BE2C (cell line): ENCODE measurements at regions not wholly inside any gene's neighbourhood (a gene's known extent, or its start where the extent isn't known, plus 50 kb on each side); places are given as distances from the start of the nearest gene placed in this dataset.

Experiments
- DNase-seq: peaks from one replicate; pipeline ENCODE4 v3.0.0-alpha.2; 2020
- H3K27me3 ChIP-seq: fragments of 250-450 bp; sonication (Bioruptor Pico); 2 replicates; pipeline ENCODE4 v1.5.1; 2020; ENCODE audit warnings: mild to moderate bottlenecking
- H3K36me3 ChIP-seq: fragments of 250-450 bp; sonication (Bioruptor Pico); 2 replicates; pipeline ENCODE4 v1.5.1; 2020; ENCODE audit warnings: mild to moderate bottlenecking
- H3K4me1 ChIP-seq: fragments of 250-450 bp; sonication (Bioruptor Pico); 2 replicates; pipeline ENCODE4 v1.5.1; 2020
- H3K4me3 ChIP-seq: 2 replicates; pipeline ENCODE4 v1.5.1; 2011; ENCODE audit warnings: low read depth, low read length
- H3K9me3 ChIP-seq: fragments of 250-450 bp; sonication (Bioruptor Pico); 2 replicates; pipeline ENCODE4 v1.5.1; 2020
- TF ChIP-seq, protein P1 (sequence below): IDR thresholded peaks from 2 replicates; pipeline ENCODE4 v1.5.1; 2012; ENCODE audit warnings: mild to moderate bottlenecking, low read depth, low read length

DNA sequence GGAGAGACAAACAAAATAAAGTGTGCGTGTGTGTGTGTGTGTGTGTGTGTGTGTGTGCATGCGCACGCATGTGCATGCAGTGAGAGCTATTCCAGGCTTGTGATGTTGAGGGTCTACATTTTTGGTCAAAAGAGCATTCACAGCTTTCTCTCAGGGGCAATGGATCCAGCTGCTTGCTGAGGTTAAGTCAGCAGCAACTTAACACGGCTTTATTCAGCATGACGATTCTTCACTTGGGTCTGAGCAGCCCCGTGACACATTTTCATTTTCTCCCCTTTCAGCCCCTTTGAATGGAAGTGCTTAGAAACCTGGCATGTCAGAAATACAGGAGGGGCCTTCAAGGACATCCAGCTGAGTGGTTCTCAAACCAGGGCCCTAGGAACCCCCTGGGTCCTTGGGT is 66.4 kb upstream of the MED9 start:
- no peak for DNase-seq
- no peaks in the 10 kb centered on the region for H3K4me1 ChIP-seq
- H3K27me3 ChIP-seq = no peaks in the 10 kb centered on the region
- no peak overlapping the region for H3K4me3 ChIP-seq
- TF ChIP-seq, protein P1, sequence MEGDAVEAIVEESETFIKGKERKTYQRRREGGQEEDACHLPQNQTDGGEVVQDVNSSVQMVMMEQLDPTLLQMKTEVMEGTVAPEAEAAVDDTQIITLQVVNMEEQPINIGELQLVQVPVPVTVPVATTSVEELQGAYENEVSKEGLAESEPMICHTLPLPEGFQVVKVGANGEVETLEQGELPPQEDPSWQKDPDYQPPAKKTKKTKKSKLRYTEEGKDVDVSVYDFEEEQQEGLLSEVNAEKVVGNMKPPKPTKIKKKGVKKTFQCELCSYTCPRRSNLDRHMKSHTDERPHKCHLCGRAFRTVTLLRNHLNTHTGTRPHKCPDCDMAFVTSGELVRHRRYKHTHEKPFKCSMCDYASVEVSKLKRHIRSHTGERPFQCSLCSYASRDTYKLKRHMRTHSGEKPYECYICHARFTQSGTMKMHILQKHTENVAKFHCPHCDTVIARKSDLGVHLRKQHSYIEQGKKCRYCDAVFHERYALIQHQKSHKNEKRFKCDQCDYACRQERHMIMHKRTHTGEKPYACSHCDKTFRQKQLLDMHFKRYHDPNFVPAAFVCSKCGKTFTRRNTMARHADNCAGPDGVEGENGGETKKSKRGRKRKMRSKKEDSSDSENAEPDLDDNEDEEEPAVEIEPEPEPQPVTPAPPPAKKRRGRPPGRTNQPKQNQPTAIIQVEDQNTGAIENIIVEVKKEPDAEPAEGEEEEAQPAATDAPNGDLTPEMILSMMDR = no peak
- H3K36me3 ChIP-seq = no peaks in the 10 kb centered on the region
- no peaks in the 10 kb centered on the region for H3K9me3 ChIP-seq

GRCh38 chr17:17411692-17412091 is 65.1 kb upstream of the MED9 start:
- H3K9me3 ChIP-seq = no peaks in the 10 kb centered on the region
- DNase-seq = no peak
- H3K4me1 ChIP-seq = no peaks in the 10 kb centered on the region
- H3K4me3 ChIP-seq = no peak overlapping the region
- TF ChIP-seq, protein P1 = no peak
- no peaks in the 10 kb centered on the region for H3K36me3 ChIP-seq
- H3K27me3 ChIP-seq = no peaks in the 10 kb centered on the region

DNA sequence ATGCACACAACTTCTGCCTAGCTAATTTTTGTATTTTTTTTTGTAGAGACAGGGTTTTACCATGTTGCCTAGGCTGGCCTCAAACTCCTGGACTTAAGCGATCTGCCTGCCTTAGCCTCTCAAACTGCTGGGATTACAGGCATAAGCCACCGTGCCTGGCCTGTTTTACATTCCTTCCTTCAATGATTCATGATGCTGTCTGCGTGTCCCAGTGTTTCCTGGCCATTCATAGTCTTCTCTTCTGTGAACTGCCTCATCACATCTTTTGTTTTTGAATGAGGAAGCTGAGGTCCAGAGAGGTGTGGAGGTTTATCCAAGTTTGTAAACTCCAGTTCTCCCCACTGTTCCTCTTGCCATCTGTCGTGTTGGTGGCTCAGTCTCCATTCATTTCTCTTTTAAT is 64.5 kb upstream of the MED9 start:
- Histone ChIP-seq H3K4me1 (no peaks in the 10 kb centered on the region), H3K9me3 (no peaks in the 10 kb centered on the region), H3K27me3 (no peaks in the 10 kb centered on the region), H3K4me3 (no peak overlapping the region), H3K36me3 (no peaks in the 10 kb centered on the region)
- TF ChIP-seq, protein P1 = no peak
- DNase-seq = no peak

DNA sequence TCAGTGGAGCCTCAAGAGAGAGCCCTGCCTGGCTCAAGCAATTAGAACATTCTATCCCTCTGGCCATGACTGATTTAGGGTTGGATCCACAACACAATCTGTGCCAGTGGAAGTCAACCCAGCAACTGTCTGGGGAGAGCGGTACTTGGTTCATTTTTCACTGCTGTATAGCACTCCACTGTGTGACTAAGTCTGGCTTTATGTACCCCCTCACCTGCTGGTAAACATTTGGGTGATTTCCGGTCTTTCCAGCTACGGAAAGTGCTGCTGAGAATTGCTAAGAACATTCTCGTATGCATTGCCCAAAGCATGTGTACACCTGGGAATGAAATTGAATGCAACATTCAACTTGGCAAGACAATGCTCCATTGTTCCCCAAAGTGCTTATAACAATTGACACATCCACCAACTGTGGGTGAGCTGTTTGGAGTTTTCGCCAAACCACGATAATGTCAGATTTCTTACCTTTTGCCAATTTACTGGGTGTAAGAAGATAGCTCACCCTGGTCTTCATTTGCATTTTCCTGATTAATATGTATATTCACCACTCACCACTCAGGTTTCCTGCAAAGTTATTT is 63.5 kb upstream of the MED9 start:
- Histone ChIP-seq H3K4me1 (no peaks in the 10 kb centered on the region), H3K36me3 (no peaks in the 10 kb centered on the region), H3K4me3 (no peak overlapping the region)

GRCh38 chr17:17413821-17414220 is 63.0 kb upstream of the MED9 start:
- Histone ChIP-seq H3K36me3 (no peaks in the 10 kb centered on the region), H3K9me3 (no peaks in the 10 kb centered on the region), H3K4me3 (no peak overlapping the region), H3K27me3 (no peaks in the 10 kb centered on the region), H3K4me1 (no peaks in the 10 kb centered on the region)
- TF ChIP-seq, protein P1 = no peak
- DNase-seq = no peak

More for the DNA sequence above, 63.5 kb upstream of the MED9 start:
- no peak for DNase-seq
- Histone ChIP-seq H3K27me3 (no peaks in the 10 kb centered on the region), H3K9me3 (no peaks in the 10 kb centered on the region)
- TF ChIP-seq, protein P1 = no peak

DNA sequence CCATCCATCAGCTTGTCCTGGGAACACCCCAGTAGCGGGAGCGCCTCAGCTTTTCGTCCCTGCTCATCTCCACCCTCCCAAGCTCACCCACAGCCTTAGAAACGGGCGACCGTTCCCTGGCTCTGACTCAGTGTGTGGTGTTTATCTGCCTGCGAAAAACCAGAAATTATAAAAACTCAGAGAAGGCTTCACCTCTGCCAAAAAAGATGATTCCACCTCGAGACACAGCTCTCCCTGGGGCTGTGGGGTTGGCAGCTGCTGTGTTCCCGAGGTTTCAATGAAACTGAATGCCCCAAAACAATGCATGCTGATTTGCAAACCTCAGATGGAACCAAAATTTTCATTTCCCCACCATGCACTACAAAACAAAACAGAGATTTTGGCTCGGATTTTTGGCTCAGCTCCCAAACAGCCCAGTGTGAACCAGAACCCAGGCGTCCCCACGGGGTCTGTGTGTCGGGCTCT is 62.4 kb upstream of the MED9 start:
- Histone ChIP-seq H3K4me3 (no peak overlapping the region), H3K27me3 (no peaks in the 10 kb centered on the region), H3K9me3 (no peaks in the 10 kb centered on the region), H3K36me3 (no peaks in the 10 kb centered on the region), H3K4me1 (no peaks in the 10 kb centered on the region)
- TF ChIP-seq, protein P1 = no peak
- DNase-seq = no peak
